Heart left ventricle (tissue), 16 donors: ENCODE measurements at regions not wholly inside any gene's neighbourhood (a gene's known extent, or its start where the extent isn't known, plus 50 kb on each side); places are given as distances from the start of the nearest gene placed in this dataset.
"Not testable (repeated sequence)": the region's sequence is repeated elsewhere in the genome, so short reads cannot be mapped to it uniquely, and the experiment has no call there.

Experiments used
- ATAC-seq, 4 donors: fragments of 200-7000 bp; cut with Tn5 transposase; one replicate each; pipeline ENCODE4 v1.9.1; 2020 to 2022; ENCODE audit warnings: moderate library complexity in 4 of 4, mild to moderate bottlenecking in 3 of 4, moderate number of reproducible peaks in 1 of 4
- DNase-seq, 5 donors: peaks; one replicate each; pipeline ENCODE4 v3.0.0-alpha.2; 2020
- H3K27ac ChIP-seq, 12 donors: fragments of 200-600 bp; sonication (generic) in 4 of 12; one replicate each; pipeline versions ENCODE4 v1.5.0 to v1.8.0; 2016 to 2022; ENCODE audit warnings: mild to moderate bottlenecking in 2 of 12
- H3K27me3 ChIP-seq, 9 donors: fragments of 200-600 bp; sonication (generic) in 2 of 9; one replicate each; pipeline versions ENCODE4 v1.5.1 to v1.8.0; 2016 to 2022; ENCODE audit warnings: mild to moderate bottlenecking in 3 of 9
- H3K36me3 ChIP-seq, 9 donors: fragments of 200-600 bp; sonication (generic) in 2 of 9; one replicate each; pipeline versions ENCODE4 v1.5.0 to v1.8.0; 2018 to 2022; ENCODE audit warnings: mild to moderate bottlenecking in 2 of 9
- H3K4me1 ChIP-seq, 12 donors: fragments of 200-600 bp; sonication (generic) in 4 of 12; one replicate each; pipeline versions ENCODE4 v1.5.0 to v1.8.0; 2016 to 2022; ENCODE audit warnings: mild to moderate bottlenecking in 3 of 12
- H3K4me3 ChIP-seq, 12 donors: fragments of 200-600 bp; sonication (generic) in 4 of 12; one replicate each; pipeline versions ENCODE4 v1.5.0 to v1.8.0; 2017 to 2022; ENCODE audit warnings: mild to moderate bottlenecking in 9 of 12, moderate library complexity in 4 of 12
- H3K9me3 ChIP-seq, 12 donors: fragments of 200-600 bp; sonication (generic) in 4 of 12; one replicate each; pipeline versions ENCODE4 v1.5.0 to v1.8.0; 2016 to 2022; ENCODE audit warnings: mild to moderate bottlenecking in 1 of 12
- CTCF ChIP-seq, 12 donors: fragments of 200-600 bp; sonication (generic) in 4 of 12; IDR thresholded peaks; one replicate each; pipeline versions ENCODE4 v1.5.0 to v1.8.0; 2018 to 2022; ENCODE audit warnings: antibody characterized with exemption in 12 of 12, mild to moderate bottlenecking in 5 of 12
- POLR2A ChIP-seq, 2 donors: fragments of 450-650 bp; IDR thresholded peaks; one replicate each; pipeline ENCODE4 v1.6.1; 2017; ENCODE audit warnings: antibody characterized with exemption in 2 of 2, mild to moderate bottlenecking in 2 of 2, moderate library complexity in 2 of 2
- WGBS, 4 donors: extraction: QIAGEN DNeasy Blood & Tissue Kit in 2 of 4; methylation state at CpG; one replicate each; pipeline versions ENCODE4 v1.1.5 to v1.1.7; 2013 to 2018; 5-methylcytosine and 5-hydroxymethylcytosine counted together
- intact Hi-C, 10 donors: fragments of 100-400 bp; cut with DNase I; formaldehyde crosslinking; loops; one replicate each; pipeline versions ENCODE4 v1.11.1 to v1.14.2; 2022
- donor health status: ischemic (EF 13 %, LVEDD 7.1; RV severe dilation, severe dysfunction).
- donor health status: healthy with polysubstance abuse.
- donor health status: DM: no; HTN: yes; CAD: no.
- donor health status: DM: no; HTN: no; CAD: no.
- donor health status: ischemic (EF 25% LVEDD 6.9; RV normal size, moderate dysfunction).
- donor health status: ischemic (EF 25% LVEDD 5.7; RV mildly dilated, moderate dysfunction).
- donor health status: healthy.
- donor health status: DM: yes; HTN: yes; CAD: no.
- donor health status: ischemic (EF 35%, LVEDD 5.7; RV mildly dilated, moderate dysfunction).
- donor health status: nonischemic (EF 11% LVEDD 7.7; RV severe dilation, severe dysfunction).
- donor health status: DM: yes; HTN: yes; CAD: no.
- donor health status: PGD.
- donor health status: ischemic (EF 29% LVEDD 5.4; RV normal size, mild dysfunction).
- donor health status: nonischemic (EF 23%, LVEDD 6.1; RV moderate dilation, normal function).

GRCh38 chr11:130534551-130534950, 86.1 kb downstream of the ADAMTS15 start:
- Histone ChIP-seq H3K36me3 (no peaks in the 10 kb centered on the region), H3K4me3 (no peak overlapping the region), H3K9me3 (no peaks in the 10 kb centered on the region), H3K4me1 (peaks cover 0 to 4% (median 0%) of the 10 kb centered on the region in 12 donors), H3K27ac (no peak overlapping the region), H3K27me3 (no peaks in the 10 kb centered on the region)
- intact Hi-C loops = loop anchor here in 1 of 10 donors (5.0 kb wide), 1 partner anchor 38 kb away; no protein-coding TSS in a partner anchor
- no peak for ATAC-seq
- DNase-seq = no peak
- TF ChIP-seq POLR2A (IDR thresholded peaks at IDR 0.05) = no peak
- TF ChIP-seq CTCF (IDR thresholded peaks at IDR 0.05) = no peak
- WGBS, 4 donors = 94 to 96% (median 95%) methylated on average over 10 of the region's 10 CpGs

- Histone ChIP-seq H3K27ac (no peak overlapping the region), H3K4me3 (no peak overlapping the region), H3K9me3 (no peaks in the 10 kb centered on the region), H3K36me3 (no peaks in the 10 kb centered on the region), H3K27me3 (no peaks in the 10 kb centered on the region), H3K4me1 (peaks cover 0 to 6% (median 0%) of the 10 kb centered on the region in 12 donors)
- no peak for DNase-seq
- 85 to 88% (median 87%) methylated on average over 6 of the region's 6 CpGs for WGBS, 4 donors
- ATAC-seq = no peak
- TF ChIP-seq CTCF (IDR thresholded peaks at IDR 0.05) = no peak
- no peak for TF ChIP-seq POLR2A (IDR thresholded peaks at IDR 0.05)
- intact Hi-C loops = no loop called here
Measured at GRCh38 chr11:130535520-130535919, 87.1 kb downstream of the ADAMTS15 start.

GRCh38 chr11:130536106-130537040, 87.9 kb downstream of the ADAMTS15 start:
- no peaks in the 10 kb centered on the region for H3K27me3 ChIP-seq
- ATAC-seq (peak in 2 of 4 donors; percentile 16 to 36), DNase-seq (no peak)
- H3K27ac ChIP-seq = no peak overlapping the region
- intact Hi-C loops = no loop called here
- peaks cover 0 to 8% (median 0%) of the 10 kb centered on the region in 12 donors for H3K4me1 ChIP-seq
- no peaks in the 10 kb centered on the region for H3K9me3 ChIP-seq
- TF ChIP-seq CTCF (IDR thresholded peaks at IDR 0.05) (no peak), POLR2A (IDR thresholded peaks at IDR 0.05) (no peak)
- no peaks in the 10 kb centered on the region for H3K36me3 ChIP-seq
- 90 to 94% (median 94%) methylated on average over 11 of the region's 11 CpGs for WGBS, 4 donors
- no peak overlapping the region for H3K4me3 ChIP-seq

GRCh38 chr11:130539680-130540079, 91.2 kb downstream of the ADAMTS15 start:
- DNase-seq, H3K27me3 ChIP-seq, H3K4me3 ChIP-seq, H3K36me3 ChIP-seq, intact Hi-C loops, H3K4me1 ChIP-seq, H3K27ac ChIP-seq, H3K9me3 ChIP-seq, ATAC-seq: not testable (repeated sequence)
- WGBS, 4 donors = 87 to 97% (median 93%) methylated on average over 1 of the region's 1 CpG
